HepG2 (cell line): ENCODE measurements at regions not wholly inside any gene's neighbourhood (a gene's known extent, or its start where the extent isn't known, plus 50 kb on each side); places are given as distances from the start of the nearest gene placed in this dataset.

Experiments used
- CCDC6 ChIP-seq: sonication (generic); formaldehyde crosslinking; IDR thresholded peaks from 2 replicates; pipeline ENCODE4 v1.8.1; 2022; ENCODE audit warnings: mild to moderate bottlenecking, missing genetic modification reagents, moderate library complexity
- EZH2 ChIP-seq: conservative IDR thresholded peaks from 2 replicates; pipeline ENCODE4 v1.6.1; 2012; ENCODE audit warnings: mild to moderate bottlenecking, low read depth, low read length, moderate library complexity
- KDM4B ChIP-seq: sonication (generic); formaldehyde crosslinking; IDR thresholded peaks from 2 replicates; pipeline ENCODE4 v1.4.0; 2020; ENCODE audit warnings: missing genetic modification reagents
- MED8 ChIP-seq: sonication (generic); formaldehyde crosslinking; IDR thresholded peaks from 2 replicates; pipeline ENCODE4 v1.8.1; 2023; ENCODE audit warnings: mild to moderate bottlenecking, missing genetic modification reagents; ENCODE audit not compliant: insufficient replicate concordance
- PCBP1 ChIP-seq: fragments of 200-400 bp; formaldehyde crosslinking; IDR thresholded peaks from 2 replicates; pipeline ENCODE4 v1.6.1; 2017; ENCODE audit warnings: mild to moderate bottlenecking, low read depth, low read length, borderline replicate concordance
- ZSCAN20 ChIP-seq: sonication (generic); formaldehyde crosslinking; IDR thresholded peaks from 2 replicates; pipeline ENCODE4 v1.4.0; 2020; ENCODE audit warnings: missing genetic modification reagents, mild to moderate bottlenecking, borderline replicate concordance
- TF ChIP-seq, protein P1 (sequence below), 2 experiments: sonication (generic) in 1 of 2; formaldehyde crosslinking in 1 of 2; IDR thresholded peaks; 2 replicates each; pipeline versions ENCODE4 v1.5.1 to v1.6.1; 2011 to 2020; ENCODE audit warnings: borderline replicate concordance in 1 of 2, low read depth in 1 of 2, low read length in 1 of 2, mild to moderate bottlenecking in 1 of 2, missing genetic modification reagents in 1 of 2, moderate library complexity in 1 of 2

DNA sequence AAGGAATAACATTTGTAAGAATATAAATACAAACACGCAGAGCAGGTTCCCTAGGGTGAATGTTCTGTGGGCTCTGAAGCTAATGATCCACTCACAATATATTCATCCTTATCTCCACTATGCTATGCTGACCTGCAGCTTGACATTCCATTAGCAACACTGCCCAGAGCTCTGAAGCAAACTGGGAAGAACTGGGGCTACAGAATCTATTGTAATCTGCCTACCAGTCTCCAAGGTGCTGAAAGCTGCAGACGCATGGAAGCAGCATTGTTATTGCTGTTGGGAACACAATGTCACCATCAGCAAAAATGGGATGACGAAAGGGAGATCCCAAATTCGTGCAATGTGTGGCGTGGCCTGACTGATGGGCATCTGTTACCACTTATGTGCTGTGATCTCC is 316.7 kb upstream of the RORA start:
- TF ChIP-seq ZSCAN20 (CRISPR knock-in tag): no peak
- TF ChIP-seq, protein P1, sequence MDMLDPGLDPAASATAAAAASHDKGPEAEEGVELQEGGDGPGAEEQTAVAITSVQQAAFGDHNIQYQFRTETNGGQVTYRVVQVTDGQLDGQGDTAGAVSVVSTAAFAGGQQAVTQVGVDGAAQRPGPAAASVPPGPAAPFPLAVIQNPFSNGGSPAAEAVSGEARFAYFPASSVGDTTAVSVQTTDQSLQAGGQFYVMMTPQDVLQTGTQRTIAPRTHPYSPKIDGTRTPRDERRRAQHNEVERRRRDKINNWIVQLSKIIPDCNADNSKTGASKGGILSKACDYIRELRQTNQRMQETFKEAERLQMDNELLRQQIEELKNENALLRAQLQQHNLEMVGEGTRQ (IDR thresholded peaks at IDR 0.05; ENCODE audit: low read depth, low read length): no peak
- TF ChIP-seq, protein P1 (CRISPR knock-in tag; IDR thresholded peaks at IDR 0.05; ENCODE audit: borderline replicate concordance): no peak
- no peak for TF ChIP-seq EZH2
- TF ChIP-seq CCDC6 (CRISPR knock-in tag): no peak
- TF ChIP-seq KDM4B (CRISPR knock-in tag): no peak
- TF ChIP-seq PCBP1: no peak
- TF ChIP-seq MED8 (CRISPR knock-in tag): no peak
